ENCODE measurements at regions not wholly inside any gene's neighbourhood (a gene's known extent, or its start where the extent isn't known, plus 50 kb on each side); places are given as distances from the start of the nearest gene placed in this dataset.

DNA sequence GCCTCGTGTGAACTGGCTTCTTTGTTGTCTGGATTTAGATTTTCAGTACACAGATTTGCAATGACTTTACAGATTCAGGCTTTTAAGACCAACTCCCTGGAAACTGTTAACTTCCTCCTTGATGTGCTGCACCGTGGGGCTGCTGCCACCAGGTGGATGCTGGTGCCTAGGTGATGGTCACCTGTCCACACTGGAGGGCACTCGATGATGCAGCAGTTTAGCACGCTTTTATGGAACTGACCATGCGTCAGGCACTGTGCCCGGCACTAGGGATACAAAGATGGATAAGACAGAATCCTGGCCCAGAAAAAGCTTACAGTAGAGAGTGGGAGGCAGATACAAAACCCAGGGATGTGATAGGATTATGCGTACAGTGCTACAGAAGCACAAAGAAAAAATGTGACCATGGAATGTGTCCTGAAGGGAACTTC lies 180.7 kb downstream of the CEP135 start:
- TF ChIP-seq, protein P1, sequence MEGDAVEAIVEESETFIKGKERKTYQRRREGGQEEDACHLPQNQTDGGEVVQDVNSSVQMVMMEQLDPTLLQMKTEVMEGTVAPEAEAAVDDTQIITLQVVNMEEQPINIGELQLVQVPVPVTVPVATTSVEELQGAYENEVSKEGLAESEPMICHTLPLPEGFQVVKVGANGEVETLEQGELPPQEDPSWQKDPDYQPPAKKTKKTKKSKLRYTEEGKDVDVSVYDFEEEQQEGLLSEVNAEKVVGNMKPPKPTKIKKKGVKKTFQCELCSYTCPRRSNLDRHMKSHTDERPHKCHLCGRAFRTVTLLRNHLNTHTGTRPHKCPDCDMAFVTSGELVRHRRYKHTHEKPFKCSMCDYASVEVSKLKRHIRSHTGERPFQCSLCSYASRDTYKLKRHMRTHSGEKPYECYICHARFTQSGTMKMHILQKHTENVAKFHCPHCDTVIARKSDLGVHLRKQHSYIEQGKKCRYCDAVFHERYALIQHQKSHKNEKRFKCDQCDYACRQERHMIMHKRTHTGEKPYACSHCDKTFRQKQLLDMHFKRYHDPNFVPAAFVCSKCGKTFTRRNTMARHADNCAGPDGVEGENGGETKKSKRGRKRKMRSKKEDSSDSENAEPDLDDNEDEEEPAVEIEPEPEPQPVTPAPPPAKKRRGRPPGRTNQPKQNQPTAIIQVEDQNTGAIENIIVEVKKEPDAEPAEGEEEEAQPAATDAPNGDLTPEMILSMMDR (IDR thresholded peaks at IDR 0.05; ENCODE audit: insufficient read depth, low read depth, low read length) = no peak
- TF ChIP-seq EZH2 (IDR thresholded peaks at IDR 0.05; ENCODE audit: insufficient read depth, low read length) = no peak
